HepG2 (cell line): ENCODE measurements at regions not wholly inside any gene's neighbourhood (a gene's known extent, or its start where the extent isn't known, plus 50 kb on each side); places are given as distances from the start of the nearest gene placed in this dataset.

Source experiments
- ATAC-seq: fragments of 200-7000 bp; cut with Tn5 transposase; 3 replicates; pipeline ENCODE4 v1.9.1; 2020; ENCODE audit warnings: mild to moderate bottlenecking, moderate library complexity
- BruUV-seq: library from RNA; stranded (reverse); fragments of 400-500 nt; replicated peaks from 2 replicates; lab custom pipeline; 2021; lab: Mats Ljungman, UMichigan
- CTCF ChIA-PET: fragments of 300-600 bp; formaldehyde crosslinking; extraction: SDS; loops from one replicate; lab custom pipeline; 2021; ENCODE audit warnings: low total read pairs, inconsistent platforms, low intra/inter-chr PET ratio; lab: Yijun Ruan, JAX
- POLR2A ChIA-PET: fragments of 350-600 bp; sonication (Branson Sonifier 250); formaldehyde crosslinking; loops from one replicate; lab custom pipeline; 2020; ENCODE audit warnings: antibody characterized with exemption, inconsistent platforms; lab: Yijun Ruan, JAX
- DNase-seq: peaks from one replicate; pipeline ENCODE4 v3.0.0-alpha.2; 2015; ENCODE audit warnings: low spot score
- FAIRE-seq: peaks from 3 replicates; lab custom pipeline; 2011; peaks lifted over from hg19 to GRCh38; lab: Jason Lieb, UNC
- H2AFZ ChIP-seq: one replicate; pipeline ENCODE4 v1.6.1; 2011; ENCODE audit warnings: low read length, inconsistent platforms
- H3K27ac ChIP-seq: fragments of 300-600 bp; 3 replicates; pipeline ENCODE4 v1.8.0; 2011; ENCODE audit warnings: mixed run types, mild to moderate bottlenecking, mixed read lengths, low read length, inconsistent platforms; ENCODE audit not compliant: insufficient read depth; ENCODE audit errors: extremely low read length
- H3K27me3 ChIP-seq, 2 experiments: fragments of 200-600 bp in 1 of 2; 2 replicates in 1 of 2; 3 replicates in 1 of 2; pipeline versions ENCODE4 v1.6.0 to v1.8.0; 2011; ENCODE audit warnings: low read length in 2 of 2, mild to moderate bottlenecking in 2 of 2, moderate library complexity in 2 of 2, inconsistent platforms in 1 of 2; ENCODE audit not compliant: insufficient read depth in 2 of 2, control insufficient read depth in 1 of 2
- H3K36me3 ChIP-seq, 2 experiments: fragments of 200-600 bp in 1 of 2; replicated peaks in 1 of 2; 2 replicates in 1 of 2; 3 replicates in 1 of 2; pipeline versions ENCODE4 v1.5.1 to v1.8.0; 2011; ENCODE audit warnings: low read length in 2 of 2, inconsistent platforms in 1 of 2; ENCODE audit not compliant: insufficient read depth in 2 of 2, control insufficient read depth in 1 of 2
- H3K4me1 ChIP-seq: 2 replicates; pipeline ENCODE4 v1.5.1; 2012; ENCODE audit warnings: low read length, inconsistent platforms; ENCODE audit not compliant: insufficient read depth
- H3K4me2 ChIP-seq: 2 replicates; pipeline ENCODE4 v1.6.0; 2011; ENCODE audit warnings: low read depth, low read length, inconsistent platforms
- H3K4me3 ChIP-seq, 3 experiments: fragments of 200-600 bp in 1 of 3; sonication (generic), shearing (Covaris generic) in 1 of 3; replicated peaks in 1 of 3; 2 replicates each; pipeline ENCODE4 v1.5.1; 2011 to 2016; ENCODE audit warnings: low read length in 3 of 3, inconsistent platforms in 2 of 3, low read depth in 2 of 3, mild to moderate bottlenecking in 2 of 3, control low read depth in 1 of 3, mixed read lengths in 1 of 3; ENCODE audit not compliant: insufficient read depth in 1 of 3
- H3K79me2 ChIP-seq: one replicate; pipeline ENCODE4 v1.6.1; 2011; ENCODE audit warnings: low read length, inconsistent platforms; ENCODE audit not compliant: insufficient read depth
- H3K9ac ChIP-seq: 2 replicates; pipeline ENCODE4 v1.6.0; 2011; ENCODE audit warnings: mild to moderate bottlenecking, low read depth, low read length, inconsistent platforms; ENCODE audit not compliant: insufficient read depth
- H3K9me3 ChIP-seq: 2 replicates; pipeline ENCODE4 v1.5.1; 2012; ENCODE audit warnings: mild to moderate bottlenecking, low read length
- H4K20me1 ChIP-seq: 2 replicates; pipeline ENCODE4 v1.6.0; 2011; ENCODE audit warnings: inconsistent platforms, mild to moderate bottlenecking, low read length, moderate library complexity; ENCODE audit not compliant: insufficient read depth
- CBX2 ChIP-seq, 2 experiments: fragments of 200-600 bp in 1 of 2; sonication (generic); formaldehyde crosslinking in 1 of 2; IDR thresholded peaks; 2 replicates each; pipeline versions ENCODE4 v1.7.0 to v1.8.1; 2018 to 2022; ENCODE audit warnings: low read depth in 2 of 2, low read length in 1 of 2, mild to moderate bottlenecking in 1 of 2, missing genetic modification reagents in 1 of 2
- CENPT ChIP-seq: sonication (generic); formaldehyde crosslinking; IDR thresholded peaks from 2 replicates; pipeline ENCODE4 v1.8.0; 2022; ENCODE audit warnings: low read depth, mild to moderate bottlenecking, moderate library complexity, missing genetic modification reagents
- CHCHD3 ChIP-seq: sonication (generic); formaldehyde crosslinking; IDR thresholded peaks from 2 replicates; pipeline ENCODE4 v1.8.0; 2022; ENCODE audit warnings: mild to moderate bottlenecking, missing genetic modification reagents, moderate library complexity
- CHD4 ChIP-seq: fragments of 200-600 bp; sonication (generic); IDR thresholded peaks from 2 replicates; pipeline ENCODE4 v1.7.0; 2017; ENCODE audit warnings: mild to moderate bottlenecking, low read length, borderline replicate concordance
- NCOR1 ChIP-seq: fragments of 200-600 bp; sonication (generic); IDR thresholded peaks from 2 replicates; pipeline ENCODE4 v1.7.0; 2017; ENCODE audit warnings: antibody characterized with exemption, low read length, borderline replicate concordance
- TRAFD1 ChIP-seq: sonication (generic); formaldehyde crosslinking; IDR thresholded peaks from 2 replicates; pipeline ENCODE4 v1.5.1; 2020; ENCODE audit warnings: missing genetic modification reagents, mild to moderate bottlenecking, borderline replicate concordance
- ZBTB44 ChIP-seq: sonication (generic); formaldehyde crosslinking; IDR thresholded peaks from 2 replicates; pipeline ENCODE4 v1.4.0; 2020; ENCODE audit warnings: missing genetic modification reagents
- ZNF30 ChIP-seq: sonication (generic); formaldehyde crosslinking; IDR thresholded peaks from 2 replicates; pipeline ENCODE4 v1.5.0; 2020; ENCODE audit warnings: mild to moderate bottlenecking, missing genetic modification reagents
- ZNF318 ChIP-seq: sonication (generic); formaldehyde crosslinking; IDR thresholded peaks from 2 replicates; pipeline ENCODE4 v1.4.0; 2020; ENCODE audit warnings: mild to moderate bottlenecking, missing genetic modification reagents
- ZNF546 ChIP-seq: sonication (generic); formaldehyde crosslinking; conservative IDR thresholded peaks from 2 replicates; pipeline ENCODE4 v1.8.1; 2023; ENCODE audit warnings: mild to moderate bottlenecking, missing genetic modification reagents
- ZNF800 ChIP-seq: sonication (generic); formaldehyde crosslinking; IDR thresholded peaks from 2 replicates; pipeline ENCODE4 v1.4.0; 2020; ENCODE audit warnings: missing genetic modification reagents
- WGBS: methylation state at CpG from one replicate; pipeline ENCODE4 v1.1.6; 2017; ENCODE audit warnings: low lambda C conversion rate; 5-methylcytosine and 5-hydroxymethylcytosine counted together
- in situ Hi-C: cut with HindIII; loops from 2 replicates; pipeline ENCODE4 v1.10.0; 2017; ENCODE audit warnings: low pct_unique_long_range_greater_than_20kb; ENCODE audit not compliant: extremely low pct_ligation_motif_present
- intact Hi-C: fragments of 100-400 bp; cut with micrococcal nuclease; formaldehyde crosslinking; loops from one replicate; pipeline ENCODE4 v1.10.0; 2022; ENCODE audit not compliant: unreplicated experiment

- no peaks in the 10 kb centered on the region for H3K4me1 ChIP-seq
- H3K9me3 ChIP-seq, result no peaks in the 10 kb centered on the region
- no TSS peak for BruUV-seq
- FAIRE-seq (no peak), ATAC-seq (no peak), DNase-seq (no peak)
- ChIA-PET CTCF (no interaction called here), POLR2A (no interaction called here)
- in situ Hi-C loops (no loop called here), intact Hi-C loops (no loop called here)
- H3K4me2 ChIP-seq, result no peak overlapping the region
- H3K27me3 ChIP-seq, result no peaks in the 10 kb centered on the region; a peak in 1 of 5 replicates
- H2AFZ ChIP-seq, result no peak overlapping the region
- H3K4me3 ChIP-seq, result no peak overlapping the region
- H3K27ac ChIP-seq, result no peak overlapping the region
- H3K79me2 ChIP-seq, result no peaks in the 10 kb centered on the region
- H4K20me1 ChIP-seq, result no peaks in the 10 kb centered on the region
- H3K9ac ChIP-seq, result no peak overlapping the region
- no peaks in the 10 kb centered on the region for H3K36me3 ChIP-seq
- WGBS, result 4% methylated on average over 4 of the region's 6 CpGs
- TF ChIP-seq NCOR1 (no peak), ZBTB44 (CRISPR knock-in tag) (no peak), ZNF800 (no peak), ZNF546 (no peak), CENPT (no peak), ZNF30 (CRISPR knock-in tag) (no peak), CBX2 (IDR thresholded peaks at IDR 0.05; ENCODE audit: low read depth, low read length) (no peak), CBX2 (CRISPR knock-in tag; IDR thresholded peaks at IDR 0.05; ENCODE audit: low read depth) (no peak), CHCHD3 (no peak), TRAFD1 (CRISPR knock-in tag) (no peak), ZNF318 (CRISPR knock-in tag) (no peak), CHD4 (no peak)
These were observed 148.7 kb downstream of the C7orf25 start for GRCh38 chr7:42763137-42763551.
